Endothelial cell of umbilical vein (primary cell): ENCODE measurements at regions not wholly inside any gene's neighbourhood (a gene's known extent, or its start where the extent isn't known, plus 50 kb on each side); places are given as distances from the start of the nearest gene placed in this dataset.

ENCODE experiments used
- BruUV-seq: library from RNA; stranded (reverse); fragments of 400-500 nt; replicated peaks from 2 replicates; lab custom pipeline; 2021; lab: Mats Ljungman, UMichigan
- CTCF ChIA-PET: fragments of 300-600, 350-600 bp; sonication (Branson Sonifier 250); formaldehyde crosslinking; loops from one replicate; lab custom pipeline; 2021; ENCODE audit warnings: antibody characterized with exemption, inconsistent platforms; lab: Charles Lee
- POLR2A ChIA-PET: fragments of 300-600, 350-600 bp; sonication (Branson Sonifier 250); formaldehyde crosslinking; loops from one replicate; lab custom pipeline; 2021; ENCODE audit warnings: antibody characterized with exemption, inconsistent platforms; lab: Charles Lee
- DNase-seq: peaks from one replicate; pipeline ENCODE4 v3.0.0-alpha.2; 2011; ENCODE audit warnings: low read depth, low spot score
- FAIRE-seq: peaks from 2 replicates; lab custom pipeline; 2011; peaks lifted over from hg19 to GRCh38; lab: Jason Lieb, UNC
- H2AFZ ChIP-seq: 2 replicates; pipeline ENCODE4 v1.6.0; 2012; ENCODE audit warnings: low read depth, low read length, control low read depth, inconsistent platforms
- H3K27ac ChIP-seq: 2 replicates; pipeline ENCODE4 v1.5.1; 2011; ENCODE audit warnings: low read depth, mild to moderate bottlenecking, control low read depth, low read length, moderate library complexity; ENCODE audit not compliant: insufficient read depth
- H3K27me3 ChIP-seq, 2 experiments: 2 replicates each; pipeline versions ENCODE4 v1.6.0 to v1.6.1; 2011; ENCODE audit warnings: low read length in 2 of 2, mixed read lengths in 1 of 2; ENCODE audit not compliant: control insufficient read depth in 2 of 2, insufficient read depth in 2 of 2
- H3K36me3 ChIP-seq, 2 experiments: 2 replicates in 1 of 2; 3 replicates in 1 of 2; pipeline ENCODE4 v1.5.1; 2011; ENCODE audit warnings: low read length in 2 of 2, mild to moderate bottlenecking in 1 of 2, moderate library complexity in 1 of 2; ENCODE audit not compliant: control insufficient read depth in 2 of 2, insufficient read depth in 2 of 2; ENCODE audit errors: extremely low read depth in 1 of 2
- H3K4me1 ChIP-seq: 3 replicates; pipeline ENCODE4 v1.5.1; 2011; ENCODE audit warnings: mild to moderate bottlenecking, low read length; ENCODE audit not compliant: control insufficient read depth, insufficient read depth; ENCODE audit errors: extremely low read depth
- H3K4me2 ChIP-seq: 2 replicates; pipeline ENCODE4 v1.6.1; 2011; ENCODE audit warnings: low read length, control low read depth, mixed read lengths; ENCODE audit not compliant: insufficient read depth
- H3K4me3 ChIP-seq, 3 experiments: fragments of 200-600 bp in 1 of 3; sonication (generic), shearing (Covaris generic) in 1 of 3; replicated peaks in 1 of 3; 2 replicates each; pipeline ENCODE4 v1.5.1; 2011 to 2016; ENCODE audit warnings: control low read depth in 3 of 3, low read length in 3 of 3, mild to moderate bottlenecking in 2 of 3, inconsistent platforms in 1 of 3, low read depth in 1 of 3, moderate library complexity in 1 of 3; ENCODE audit not compliant: insufficient read depth in 1 of 3
- H3K79me2 ChIP-seq: 2 replicates; pipeline ENCODE4 v1.6.0; 2012; ENCODE audit warnings: low read length, inconsistent platforms; ENCODE audit not compliant: control insufficient read depth, insufficient read depth
- H3K9ac ChIP-seq: replicated peaks from 2 replicates; pipeline ENCODE3; 2011; ENCODE audit warnings: low read length, control low read depth; ENCODE audit not compliant: insufficient read depth; ENCODE audit errors: extremely low read depth
- H3K9me1 ChIP-seq: replicated peaks from 3 replicates; pipeline ENCODE4 v1.6.0; 2011; ENCODE audit warnings: mild to moderate bottlenecking, low read length; ENCODE audit not compliant: control insufficient read depth, insufficient read depth; ENCODE audit errors: extremely low read depth
- H3K9me3 ChIP-seq: replicated peaks from 2 replicates; pipeline ENCODE4 v1.5.1; 2012; ENCODE audit warnings: low read length, inconsistent platforms; ENCODE audit not compliant: control insufficient read depth, insufficient read depth
- H4K20me1 ChIP-seq: replicated peaks from 2 replicates; pipeline ENCODE3; 2011; ENCODE audit warnings: mild to moderate bottlenecking, low read length; ENCODE audit not compliant: control insufficient read depth, insufficient read depth; ENCODE audit errors: extremely low read depth
- EZH2 ChIP-seq: IDR thresholded peaks from 2 replicates; pipeline ENCODE4 v1.6.1; 2012; ENCODE audit warnings: borderline replicate concordance, low read depth, mild to moderate bottlenecking, moderate library complexity, low read length, inconsistent platforms; ENCODE audit not compliant: severe bottlenecking
- JUN ChIP-seq: IDR thresholded peaks from 2 replicates; pipeline ENCODE4 v1.6.1; 2011; ENCODE audit warnings: borderline replicate concordance, low read depth; ENCODE audit not compliant: insufficient read length, insufficient read depth
- MYC ChIP-seq: IDR thresholded peaks from one replicate; pipeline ENCODE4 v1.6.1; 2011; ENCODE audit warnings: mild to moderate bottlenecking, low read depth, low read length
- POLR2AphosphoS5 ChIP-seq: IDR thresholded peaks from 2 replicates; pipeline ENCODE4 v1.6.1; 2012; ENCODE audit warnings: low read depth, mild to moderate bottlenecking, control low read depth, low read length, moderate library complexity; ENCODE audit not compliant: insufficient read depth
- dilution Hi-C: fragments of 300-500 bp; cut with MboI; formaldehyde crosslinking; loops from one replicate; pipeline ENCODE4 v1.15.0; 2019; ENCODE audit warnings: low sequenced_read_pairs; ENCODE audit not compliant: extremely low pct_ligation_motif_present
- intact Hi-C: fragments of 100-400 bp; cut with micrococcal nuclease; formaldehyde crosslinking; loops from one replicate; pipeline ENCODE4 v1.10.0; 2022
- TF ChIP-seq, protein P1 (sequence below): IDR thresholded peaks from 2 replicates; pipeline ENCODE4 v1.6.1; 2011; ENCODE audit not compliant: insufficient read depth, insufficient read length
- TF ChIP-seq, protein P2 (sequence below), 2 donors: IDR thresholded peaks; 1 replicate in 1 of 2; 2 replicates in 1 of 2; pipeline ENCODE4 v1.5.1; 2011; ENCODE audit warnings: low read length in 2 of 2, mild to moderate bottlenecking in 2 of 2, moderate library complexity in 2 of 2, control low read depth in 1 of 2, inconsistent platforms in 1 of 2, low read depth in 1 of 2; ENCODE audit not compliant: insufficient read depth in 1 of 2; ENCODE audit errors: extremely low read depth in 1 of 2

DNA sequence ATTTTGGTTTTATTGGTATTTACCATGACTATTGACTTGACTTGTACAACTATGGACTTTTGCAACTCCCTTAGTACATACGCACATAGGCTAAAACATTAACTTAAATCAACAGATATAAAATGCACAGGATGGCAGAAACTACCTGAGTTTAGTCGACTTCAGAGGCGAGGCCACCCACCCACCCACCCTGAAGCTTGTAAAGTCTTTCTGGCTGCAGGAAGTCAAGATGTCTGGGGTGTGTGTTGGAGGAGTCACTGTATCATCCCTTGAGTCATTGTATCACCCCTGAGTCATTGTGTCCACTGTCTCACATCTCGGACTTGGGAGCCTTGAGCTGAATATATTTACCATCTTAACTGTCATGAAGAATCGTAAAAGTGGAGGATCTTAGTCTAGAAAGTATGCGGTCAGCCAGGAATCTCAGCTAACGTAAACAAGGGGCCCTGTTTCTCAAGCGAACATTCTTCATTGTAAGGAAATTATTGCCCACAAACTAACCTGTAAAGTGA, 140.0 kb upstream of the ST6GAL2 start:
- no peak overlapping the region for H2AFZ ChIP-seq
- no peak for DNase-seq
- peaks cover 6% of the 10 kb centered on the region for H3K9me3 ChIP-seq
- no peak overlapping the region for H3K4me2 ChIP-seq
- no peak overlapping the region for H3K9ac ChIP-seq
- BruUV-seq: no TSS peak
- no peaks in the 10 kb centered on the region for H4K20me1 ChIP-seq
- dilution Hi-C loops: no loop called here
- no peaks in the 10 kb centered on the region for H3K79me2 ChIP-seq
- FAIRE-seq: no peak
- ChIA-PET POLR2A (no interaction called here), CTCF (no interaction called here)
- intact Hi-C loops: no loop called here
- H3K9me1 ChIP-seq: no peaks in the 10 kb centered on the region
- H3K36me3 ChIP-seq: no peaks in the 10 kb centered on the region
- no peaks in the 10 kb centered on the region for H3K4me1 ChIP-seq
- H3K27ac ChIP-seq: no peak overlapping the region
- H3K4me3 ChIP-seq: no peak overlapping the region
- H3K27me3 ChIP-seq: no peaks in the 10 kb centered on the region
- TF ChIP-seq POLR2AphosphoS5 (no peak), JUN (no peak), MYC (no peak), EZH2 (no peak)
- TF ChIP-seq, protein P1, sequence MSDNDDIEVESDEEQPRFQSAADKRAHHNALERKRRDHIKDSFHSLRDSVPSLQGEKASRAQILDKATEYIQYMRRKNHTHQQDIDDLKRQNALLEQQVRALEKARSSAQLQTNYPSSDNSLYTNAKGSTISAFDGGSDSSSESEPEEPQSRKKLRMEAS: no peak
- TF ChIP-seq, protein P2, sequence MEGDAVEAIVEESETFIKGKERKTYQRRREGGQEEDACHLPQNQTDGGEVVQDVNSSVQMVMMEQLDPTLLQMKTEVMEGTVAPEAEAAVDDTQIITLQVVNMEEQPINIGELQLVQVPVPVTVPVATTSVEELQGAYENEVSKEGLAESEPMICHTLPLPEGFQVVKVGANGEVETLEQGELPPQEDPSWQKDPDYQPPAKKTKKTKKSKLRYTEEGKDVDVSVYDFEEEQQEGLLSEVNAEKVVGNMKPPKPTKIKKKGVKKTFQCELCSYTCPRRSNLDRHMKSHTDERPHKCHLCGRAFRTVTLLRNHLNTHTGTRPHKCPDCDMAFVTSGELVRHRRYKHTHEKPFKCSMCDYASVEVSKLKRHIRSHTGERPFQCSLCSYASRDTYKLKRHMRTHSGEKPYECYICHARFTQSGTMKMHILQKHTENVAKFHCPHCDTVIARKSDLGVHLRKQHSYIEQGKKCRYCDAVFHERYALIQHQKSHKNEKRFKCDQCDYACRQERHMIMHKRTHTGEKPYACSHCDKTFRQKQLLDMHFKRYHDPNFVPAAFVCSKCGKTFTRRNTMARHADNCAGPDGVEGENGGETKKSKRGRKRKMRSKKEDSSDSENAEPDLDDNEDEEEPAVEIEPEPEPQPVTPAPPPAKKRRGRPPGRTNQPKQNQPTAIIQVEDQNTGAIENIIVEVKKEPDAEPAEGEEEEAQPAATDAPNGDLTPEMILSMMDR (IDR thresholded peaks at IDR 0.05; ENCODE audit: extremely low read depth in 1 of 2, insufficient read depth in 1 of 2, low read depth in 1 of 2, low read length in 2 of 2): no peak
